K562 (cell line): ENCODE measurements at regions not wholly inside any gene's neighbourhood (a gene's known extent, or its start where the extent isn't known, plus 50 kb on each side); places are given as distances from the start of the nearest gene placed in this dataset.

Experiments
- CBX2 ChIP-seq: fragments of 200-600 bp; sonication (generic); IDR thresholded peaks from one replicate; pipeline ENCODE4 v1.6.1; 2012; ENCODE audit warnings: mild to moderate bottlenecking, low read length, inconsistent platforms; ENCODE audit not compliant: insufficient read depth, poor library complexity, severe bottlenecking
- FOS ChIP-seq: IDR thresholded peaks from 3 replicates; pipeline ENCODE4 v1.6.1; 2011; ENCODE audit not compliant: insufficient read length; ENCODE audit errors: extremely low read depth
- GABPB2 ChIP-seq: fragments of 250-450 bp; sonication (Bioruptor Pico); conservative IDR thresholded peaks from 2 replicates; pipeline ENCODE4 v1.5.1; 2021; ENCODE audit warnings: mild to moderate bottlenecking
- JUNB ChIP-seq: fragments of 450-650 bp; formaldehyde crosslinking; conservative IDR thresholded peaks from 2 replicates; pipeline ENCODE4 v1.4.0; 2020; ENCODE audit warnings: mild to moderate bottlenecking
- LEF1 ChIP-seq: fragments of 450-650 bp; IDR thresholded peaks from 2 replicates; pipeline ENCODE4 v1.6.1; 2016; ENCODE audit warnings: mild to moderate bottlenecking
- ZNF121 ChIP-seq: sonication (generic); formaldehyde crosslinking; conservative IDR thresholded peaks from 2 replicates; pipeline ENCODE4 v1.8.0; 2022; ENCODE audit warnings: missing genetic modification reagents
- ZNF274 ChIP-seq: IDR thresholded peaks from 2 replicates; pipeline ENCODE4 v1.6.1; 2011; ENCODE audit warnings: low read depth, mild to moderate bottlenecking, low read length, moderate library complexity, borderline replicate concordance
- TF ChIP-seq, protein P1 (sequence below): fragments of 450-650 bp; IDR thresholded peaks from 2 replicates; pipeline ENCODE4 v1.6.1; 2016; ENCODE audit warnings: antibody characterized with exemption
- TF ChIP-seq, protein P2 (sequence below): IDR thresholded peaks from 3 replicates; pipeline ENCODE4 v1.6.1; 2011; ENCODE audit warnings: borderline replicate concordance, mild to moderate bottlenecking; ENCODE audit not compliant: insufficient read length, insufficient read depth
- TF ChIP-seq, protein P3 (sequence below): sonication (generic); formaldehyde crosslinking; IDR thresholded peaks from 2 replicates; pipeline ENCODE4 v1.8.1; 2022; ENCODE audit warnings: missing genetic modification reagents

DNA sequence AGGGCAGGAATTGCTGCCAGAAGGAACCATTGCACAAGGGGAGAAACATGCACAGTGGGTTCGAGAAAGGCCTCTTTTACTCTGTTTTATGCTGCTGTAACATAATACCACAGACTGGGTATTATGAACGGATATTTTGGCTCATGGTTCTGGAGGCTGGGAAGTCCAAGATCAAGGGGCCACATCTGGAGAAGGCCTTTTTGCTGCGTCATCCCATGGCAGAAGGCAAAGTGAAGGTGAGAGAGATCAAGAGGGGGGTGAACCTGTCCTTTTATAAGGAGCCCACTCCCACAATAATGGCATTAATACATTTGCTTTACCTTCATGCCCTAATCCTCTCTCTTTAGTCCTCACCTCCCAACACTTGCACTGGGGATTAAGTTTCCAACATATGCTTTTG, 136.9 kb upstream of the ALDH1B1 start:
- TF ChIP-seq GABPB2 (no peak), ZNF274 (no peak), LEF1 (no peak), FOS (no peak), JUNB (CRISPR knock-in tag) (no peak), ZNF121 (CRISPR knock-in tag) (no peak), CBX2 (no peak)
- TF ChIP-seq, protein P1, sequence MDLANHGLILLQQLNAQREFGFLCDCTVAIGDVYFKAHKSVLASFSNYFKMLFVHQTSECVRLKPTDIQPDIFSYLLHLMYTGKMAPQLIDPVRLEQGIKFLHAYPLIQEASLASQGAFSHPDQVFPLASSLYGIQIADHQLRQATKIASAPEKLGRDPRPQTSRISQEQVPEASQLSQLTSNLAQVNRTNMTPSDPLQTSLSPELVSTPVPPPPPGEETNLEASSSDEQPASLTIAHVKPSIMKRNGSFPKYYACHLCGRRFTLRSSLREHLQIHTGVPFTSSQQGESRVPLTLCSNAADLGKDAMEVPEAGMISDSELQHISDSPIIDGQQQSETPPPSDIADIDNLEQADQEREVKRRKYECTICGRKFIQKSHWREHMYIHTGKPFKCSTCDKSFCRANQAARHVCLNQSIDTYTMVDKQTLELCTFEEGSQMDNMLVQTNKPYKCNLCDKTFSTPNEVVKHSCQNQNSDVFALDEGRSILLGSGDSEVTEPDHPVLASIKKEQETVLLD = no peak
- TF ChIP-seq, protein P2, sequence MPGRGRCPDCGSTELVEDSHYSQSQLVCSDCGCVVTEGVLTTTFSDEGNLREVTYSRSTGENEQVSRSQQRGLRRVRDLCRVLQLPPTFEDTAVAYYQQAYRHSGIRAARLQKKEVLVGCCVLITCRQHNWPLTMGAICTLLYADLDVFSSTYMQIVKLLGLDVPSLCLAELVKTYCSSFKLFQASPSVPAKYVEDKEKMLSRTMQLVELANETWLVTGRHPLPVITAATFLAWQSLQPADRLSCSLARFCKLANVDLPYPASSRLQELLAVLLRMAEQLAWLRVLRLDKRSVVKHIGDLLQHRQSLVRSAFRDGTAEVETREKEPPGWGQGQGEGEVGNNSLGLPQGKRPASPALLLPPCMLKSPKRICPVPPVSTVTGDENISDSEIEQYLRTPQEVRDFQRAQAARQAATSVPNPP = no peak
- TF ChIP-seq, protein P3, sequence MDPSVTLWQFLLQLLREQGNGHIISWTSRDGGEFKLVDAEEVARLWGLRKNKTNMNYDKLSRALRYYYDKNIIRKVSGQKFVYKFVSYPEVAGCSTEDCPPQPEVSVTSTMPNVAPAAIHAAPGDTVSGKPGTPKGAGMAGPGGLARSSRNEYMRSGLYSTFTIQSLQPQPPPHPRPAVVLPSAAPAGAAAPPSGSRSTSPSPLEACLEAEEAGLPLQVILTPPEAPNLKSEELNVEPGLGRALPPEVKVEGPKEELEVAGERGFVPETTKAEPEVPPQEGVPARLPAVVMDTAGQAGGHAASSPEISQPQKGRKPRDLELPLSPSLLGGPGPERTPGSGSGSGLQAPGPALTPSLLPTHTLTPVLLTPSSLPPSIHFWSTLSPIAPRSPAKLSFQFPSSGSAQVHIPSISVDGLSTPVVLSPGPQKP = no peak
